B cell (primary cell): ENCODE measurements at regions not wholly inside any gene's neighbourhood (a gene's known extent, or its start where the extent isn't known, plus 50 kb on each side); places are given as distances from the start of the nearest gene placed in this dataset.

Experiments
- EZH2 ChIP-seq: IDR thresholded peaks from 2 replicates; pipeline ENCODE4 v1.6.1; 2012; ENCODE audit warnings: borderline replicate concordance, low read depth, mild to moderate bottlenecking, moderate library complexity, low read length; ENCODE audit not compliant: insufficient read depth, poor library complexity, severe bottlenecking
- TF ChIP-seq, protein P1 (sequence below): fragments of 200-600 bp; IDR thresholded peaks from one replicate; pipeline ENCODE4 v1.8.0; 2022; ENCODE audit warnings: antibody characterized with exemption, mild to moderate bottlenecking

DNA sequence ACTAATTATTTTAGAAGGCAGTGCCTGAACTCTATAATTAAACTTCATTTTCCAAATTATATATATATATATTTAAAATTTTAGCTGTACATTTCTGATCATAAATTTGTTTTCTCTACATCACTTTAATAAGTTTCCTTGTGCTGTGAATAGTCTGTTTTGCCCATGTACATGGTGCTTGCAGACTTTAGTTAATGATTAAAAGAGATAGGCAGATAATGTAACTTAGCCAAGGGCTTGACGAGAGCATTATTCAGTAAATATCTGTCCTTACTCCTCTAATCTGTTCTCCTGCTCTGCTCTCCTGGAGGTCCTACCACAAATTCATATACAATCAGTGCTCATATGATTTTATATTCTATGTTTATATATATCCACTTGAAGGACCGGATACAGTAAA is 595.2 kb upstream of the KIF2B start:
- TF ChIP-seq, protein P1, sequence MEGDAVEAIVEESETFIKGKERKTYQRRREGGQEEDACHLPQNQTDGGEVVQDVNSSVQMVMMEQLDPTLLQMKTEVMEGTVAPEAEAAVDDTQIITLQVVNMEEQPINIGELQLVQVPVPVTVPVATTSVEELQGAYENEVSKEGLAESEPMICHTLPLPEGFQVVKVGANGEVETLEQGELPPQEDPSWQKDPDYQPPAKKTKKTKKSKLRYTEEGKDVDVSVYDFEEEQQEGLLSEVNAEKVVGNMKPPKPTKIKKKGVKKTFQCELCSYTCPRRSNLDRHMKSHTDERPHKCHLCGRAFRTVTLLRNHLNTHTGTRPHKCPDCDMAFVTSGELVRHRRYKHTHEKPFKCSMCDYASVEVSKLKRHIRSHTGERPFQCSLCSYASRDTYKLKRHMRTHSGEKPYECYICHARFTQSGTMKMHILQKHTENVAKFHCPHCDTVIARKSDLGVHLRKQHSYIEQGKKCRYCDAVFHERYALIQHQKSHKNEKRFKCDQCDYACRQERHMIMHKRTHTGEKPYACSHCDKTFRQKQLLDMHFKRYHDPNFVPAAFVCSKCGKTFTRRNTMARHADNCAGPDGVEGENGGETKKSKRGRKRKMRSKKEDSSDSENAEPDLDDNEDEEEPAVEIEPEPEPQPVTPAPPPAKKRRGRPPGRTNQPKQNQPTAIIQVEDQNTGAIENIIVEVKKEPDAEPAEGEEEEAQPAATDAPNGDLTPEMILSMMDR = no peak
- TF ChIP-seq EZH2 = no peak
